ENCODE measurements at regions not wholly inside any gene's neighbourhood (a gene's known extent, or its start where the extent isn't known, plus 50 kb on each side); places are given as distances from the start of the nearest gene placed in this dataset.

DNA sequence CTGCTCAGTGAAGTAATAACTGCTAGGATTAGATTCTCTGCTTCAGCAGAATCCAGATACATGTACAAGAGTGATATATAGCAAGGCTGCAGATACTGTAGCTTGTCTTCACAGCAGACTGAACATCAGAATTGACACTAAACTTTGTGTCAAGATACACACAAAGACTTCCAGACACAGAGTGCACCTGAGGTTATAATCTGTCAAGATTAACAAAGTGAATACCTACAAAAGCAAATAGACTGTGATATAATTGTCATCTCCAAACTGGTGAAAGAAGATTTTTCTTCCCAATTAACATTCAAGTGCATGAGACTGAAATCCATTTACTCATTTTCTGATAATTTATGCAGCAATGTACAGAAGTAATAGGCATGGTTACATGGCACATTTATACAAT lies 2266.5 kb upstream of the WWC1 start:
- no peak for TF ChIP-seq POLR2A (IDR thresholded peaks at IDR 0.05; ENCODE audit: low read length)
- no peak for TF ChIP-seq GATA1 (IDR thresholded peaks at IDR 0.05; ENCODE audit: low read depth, low read length)
- DNase-seq = no peak

DNA sequence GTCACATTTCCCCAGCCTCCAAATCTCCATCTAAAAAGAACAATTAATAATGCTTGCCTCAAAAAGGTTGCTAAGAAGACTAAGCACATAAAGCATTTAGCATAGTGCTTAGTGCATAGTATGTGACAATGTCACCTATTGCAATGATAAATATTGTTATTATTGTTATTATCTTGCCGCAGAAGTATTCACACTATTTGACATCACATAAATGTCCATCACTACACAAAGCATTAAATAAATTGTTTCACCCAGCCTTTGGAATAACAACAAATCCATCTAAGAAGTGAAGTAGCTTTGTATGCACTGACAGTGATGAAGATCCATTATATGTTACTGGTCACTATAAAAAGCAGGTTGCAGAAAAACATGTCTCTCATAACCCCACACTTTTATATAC lies 2263.9 kb upstream of the WWC1 start:
- DNase-seq = no peak
- no peak for TF ChIP-seq POLR2A (IDR thresholded peaks at IDR 0.05; ENCODE audit: low read length)

DNA sequence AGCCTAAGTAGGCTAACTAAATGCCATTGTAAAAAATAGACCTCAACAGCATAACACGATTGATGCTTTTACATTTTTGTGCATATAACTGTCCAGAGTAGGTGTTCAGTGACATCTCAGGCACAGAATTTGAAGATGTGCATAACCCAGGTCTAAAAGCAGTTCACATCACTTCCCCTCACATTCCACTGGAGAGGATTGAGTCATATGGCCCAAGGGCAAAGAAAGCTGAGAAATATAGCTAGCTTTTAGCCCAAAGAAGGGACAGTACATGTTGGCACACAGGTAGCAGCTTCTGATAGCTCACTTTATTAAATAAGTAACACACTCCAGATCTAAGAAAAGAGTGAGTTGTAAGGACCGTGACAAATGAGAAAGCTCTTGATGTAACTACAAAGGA lies 2259.5 kb upstream of the WWC1 start:
- TF ChIP-seq POLR2A (IDR thresholded peaks at IDR 0.05; ENCODE audit: low read length) (no peak), GATA1 (IDR thresholded peaks at IDR 0.05; ENCODE audit: low read depth, low read length) (no peak)
- no peak for DNase-seq

DNA sequence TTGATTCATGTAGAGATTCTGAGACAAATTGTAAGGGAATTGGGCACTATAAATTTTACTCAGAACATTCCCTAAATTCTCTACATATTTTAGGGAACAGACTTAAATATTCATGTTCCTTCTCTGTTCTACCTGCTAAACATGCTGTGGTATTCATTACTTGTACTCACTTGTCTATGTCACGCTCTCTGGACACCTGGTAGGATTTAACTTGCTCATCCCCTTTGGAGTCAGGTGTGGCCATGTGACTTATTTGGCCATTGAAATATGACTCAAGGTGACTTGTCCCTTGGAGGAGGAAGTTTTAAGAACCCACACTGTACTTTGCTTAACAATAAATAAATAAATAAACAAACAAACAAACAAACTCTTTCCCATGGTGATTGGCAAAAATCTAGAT lies 2258.8 kb upstream of the WWC1 start:
- DNase-seq = no peak
- no peak for TF ChIP-seq POLR2A (IDR thresholded peaks at IDR 0.05; ENCODE audit: low read length)

DNA sequence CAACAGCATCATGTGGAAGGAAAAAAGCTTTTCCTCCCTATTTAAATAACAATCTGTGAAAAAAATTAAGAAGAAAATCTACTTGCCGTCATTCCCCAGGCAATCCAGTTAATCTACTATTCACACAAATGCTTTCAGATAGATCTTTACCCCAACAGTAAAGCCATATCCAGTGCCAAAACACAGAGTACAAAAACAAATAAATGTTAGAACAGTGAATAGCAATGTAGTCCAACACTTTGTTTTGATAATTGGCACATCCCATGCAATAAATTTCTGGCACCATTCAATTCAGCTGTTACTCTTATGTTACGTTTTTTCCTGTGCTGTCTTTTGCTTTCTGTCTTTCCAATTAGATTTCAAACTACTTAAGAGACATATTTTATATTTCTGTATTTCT lies 2245.5 kb upstream of the WWC1 start:
- TF ChIP-seq GATA1 (IDR thresholded peaks at IDR 0.05; ENCODE audit: low read depth, low read length) = no peak
- TF ChIP-seq POLR2A (IDR thresholded peaks at IDR 0.05; ENCODE audit: low read length) = no peak
- DNase-seq = no peak

DNA sequence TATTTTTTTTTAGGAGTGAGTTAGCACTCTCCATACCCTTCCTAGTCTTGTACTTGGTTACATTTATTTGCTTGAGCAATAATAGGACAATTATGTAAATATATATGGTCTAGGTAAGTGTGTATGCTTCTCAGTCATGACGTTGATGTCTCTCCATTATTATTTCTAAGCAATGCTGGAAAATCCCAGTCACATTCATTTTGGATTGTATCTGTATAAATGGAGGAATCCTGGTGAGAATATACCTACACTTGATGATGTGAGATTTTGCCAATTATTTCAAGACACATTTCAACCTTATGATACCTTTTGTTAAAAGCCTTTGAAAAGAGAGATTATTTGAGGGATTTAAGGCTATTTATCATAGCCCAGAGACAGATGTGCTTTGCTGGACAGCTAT lies 2244.5 kb upstream of the WWC1 start:
- no peak for DNase-seq
- TF ChIP-seq GATA1 (IDR thresholded peaks at IDR 0.05; ENCODE audit: low read depth, low read length) = no peak
- TF ChIP-seq POLR2A (IDR thresholded peaks at IDR 0.05; ENCODE audit: low read length) = no peak

DNA sequence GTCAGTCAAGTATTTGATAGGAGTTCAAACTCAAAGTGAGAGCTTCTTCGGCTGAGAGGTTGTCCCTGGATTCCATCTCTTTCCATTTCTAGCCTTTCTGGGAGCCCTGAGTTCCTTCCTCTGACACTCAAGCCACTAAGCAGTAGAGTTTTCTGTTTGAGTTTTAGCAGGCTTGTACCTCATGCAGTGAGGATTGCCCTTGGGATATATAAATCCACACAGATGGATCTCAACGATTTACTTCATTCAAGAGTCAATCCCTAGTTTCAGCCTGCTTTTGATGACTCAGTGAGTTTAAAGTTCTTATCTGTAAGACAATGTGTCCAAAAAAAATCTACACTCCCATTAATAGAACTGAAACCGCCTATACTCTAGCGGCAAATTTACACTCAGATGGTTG lies 2240.9 kb upstream of the WWC1 start:
- TF ChIP-seq GATA1 (IDR thresholded peaks at IDR 0.05; ENCODE audit: low read depth, low read length) (no peak), POLR2A (IDR thresholded peaks at IDR 0.05; ENCODE audit: low read length) (no peak)
- DNase-seq = no peak

DNA sequence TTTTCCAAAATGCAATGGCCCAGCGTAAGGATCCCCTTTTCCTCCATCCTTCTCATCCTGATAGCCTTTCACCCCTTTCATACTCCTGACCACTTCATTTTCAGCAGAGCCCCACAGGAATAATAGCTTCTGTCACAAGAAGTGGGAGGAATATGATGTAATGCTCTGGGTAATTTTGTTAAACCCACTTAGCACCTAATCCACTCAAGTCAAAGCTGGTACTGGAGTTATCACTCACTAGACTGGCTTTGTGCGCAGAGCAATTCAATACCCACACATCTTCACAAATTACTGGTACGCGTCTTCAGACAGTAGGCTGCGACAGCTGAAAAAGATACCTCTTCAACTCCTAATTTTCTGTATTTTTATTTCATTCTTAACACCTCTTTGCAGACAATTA lies 2232.8 kb upstream of the WWC1 start:
- no peak for TF ChIP-seq GATA1 (IDR thresholded peaks at IDR 0.05; ENCODE audit: low read depth, low read length)
- TF ChIP-seq POLR2A (IDR thresholded peaks at IDR 0.05; ENCODE audit: low read length) = no peak
- DNase-seq = no peak

DNA sequence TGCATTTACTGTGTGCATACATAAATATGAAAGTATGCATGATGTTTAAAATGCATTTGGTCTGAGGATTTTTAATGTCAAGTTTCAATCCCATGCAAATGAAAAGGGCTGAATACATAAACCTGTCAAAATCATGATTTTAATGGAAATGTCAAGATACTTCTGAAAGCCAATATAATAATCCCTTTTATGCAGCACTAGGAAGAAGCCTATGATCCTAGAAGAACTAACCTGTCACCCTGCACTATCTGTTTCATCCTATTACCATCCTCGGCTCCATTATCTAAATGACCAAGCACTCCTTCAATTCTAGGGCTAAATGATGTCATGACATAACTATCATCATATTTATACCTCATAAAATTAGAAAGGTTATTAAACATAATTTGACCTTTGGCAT lies 2229.4 kb upstream of the WWC1 start:
- TF ChIP-seq GATA1 (IDR thresholded peaks at IDR 0.05; ENCODE audit: low read depth, low read length) (no peak), POLR2A (IDR thresholded peaks at IDR 0.05; ENCODE audit: low read length) (no peak)

DNA sequence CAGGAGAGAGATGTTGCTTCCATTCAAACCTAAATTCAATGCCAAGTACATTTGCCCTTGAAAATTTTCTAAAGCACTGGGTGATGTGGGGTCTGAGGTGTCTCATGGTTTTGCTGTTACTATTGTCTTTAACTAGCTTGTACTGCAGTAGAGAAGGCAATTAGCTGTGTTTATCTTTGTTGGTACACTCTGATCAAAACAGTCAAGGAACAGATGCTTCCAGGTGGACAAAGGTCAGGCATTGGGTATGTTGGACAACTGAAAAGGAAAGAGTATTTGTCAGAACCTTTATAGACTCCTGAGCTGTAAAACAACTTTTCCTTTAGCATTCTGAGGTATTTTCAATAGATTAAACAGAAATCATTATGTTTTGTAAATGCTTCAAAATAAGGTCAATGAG lies 2228.7 kb upstream of the WWC1 start:
- DNase-seq = no peak
- TF ChIP-seq GATA1 (IDR thresholded peaks at IDR 0.05; ENCODE audit: low read depth, low read length) (no peak), POLR2A (IDR thresholded peaks at IDR 0.05; ENCODE audit: low read length) (no peak)

More for the DNA sequence above, 2229.4 kb upstream of the WWC1 start:
- DNase-seq = no peak

DNA sequence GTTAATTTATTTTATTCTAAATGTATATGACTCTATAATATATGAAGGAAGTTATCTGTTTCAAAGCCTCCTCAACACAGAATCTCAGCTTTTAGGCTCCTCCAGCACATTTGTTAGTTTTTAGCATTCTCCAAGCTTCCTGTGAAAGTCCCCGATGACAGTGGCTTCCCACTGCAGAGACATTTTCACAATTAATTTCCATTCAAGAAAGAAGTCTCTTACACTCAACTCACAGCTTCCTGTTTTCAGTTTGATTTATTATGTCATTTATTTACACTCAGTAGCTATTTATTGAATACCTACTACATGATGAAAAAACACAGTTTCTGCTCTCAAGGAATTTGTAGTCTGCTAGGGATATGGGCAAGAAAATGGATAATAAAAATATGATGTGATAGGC lies 2228.2 kb upstream of the WWC1 start:
- TF ChIP-seq GATA1 (IDR thresholded peaks at IDR 0.05; ENCODE audit: low read depth, low read length) (no peak), POLR2A (IDR thresholded peaks at IDR 0.05; ENCODE audit: low read length) (no peak)
- no peak for DNase-seq

DNA sequence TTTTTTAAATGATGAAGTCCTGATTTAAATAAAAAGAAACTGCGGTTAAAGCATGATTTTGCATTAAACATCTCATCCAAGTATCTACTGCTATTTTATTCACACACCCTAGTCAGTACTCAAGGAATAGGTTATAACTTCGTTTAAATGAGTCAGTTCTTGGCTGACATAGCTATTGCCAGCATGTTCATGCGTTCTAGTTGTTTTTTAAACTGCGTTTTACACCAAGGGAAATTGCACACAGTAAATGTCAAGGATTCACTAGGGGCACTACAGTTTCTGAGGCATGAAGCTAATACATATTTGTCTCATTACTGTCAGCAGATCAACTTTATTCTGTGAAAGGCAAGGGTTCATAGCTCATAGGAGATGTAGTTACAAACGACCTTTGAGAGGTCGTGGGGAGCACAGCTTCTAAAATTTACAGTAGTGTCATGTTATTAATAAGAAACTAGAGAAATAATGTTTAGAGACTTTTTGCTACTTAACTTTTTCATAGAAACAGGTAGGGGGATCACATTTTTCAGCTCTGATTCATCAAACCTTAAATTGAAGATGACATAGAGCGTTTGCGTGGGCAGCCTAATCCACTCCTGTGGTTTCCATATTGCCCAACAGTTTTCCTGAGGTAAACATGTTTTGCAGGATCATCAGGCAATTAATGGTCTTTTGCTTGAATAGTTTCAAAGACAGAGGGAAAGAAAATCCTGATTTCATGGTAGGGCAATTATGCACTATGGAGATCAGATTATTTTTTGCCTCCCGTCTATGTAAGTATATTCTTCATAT lies 2222.7 kb upstream of the WWC1 start:
- no peak for DNase-seq
- no peak for TF ChIP-seq GATA1 (IDR thresholded peaks at IDR 0.05; ENCODE audit: low read depth, low read length)
- TF ChIP-seq POLR2A (IDR thresholded peaks at IDR 0.05; ENCODE audit: low read length) = no peak

DNA sequence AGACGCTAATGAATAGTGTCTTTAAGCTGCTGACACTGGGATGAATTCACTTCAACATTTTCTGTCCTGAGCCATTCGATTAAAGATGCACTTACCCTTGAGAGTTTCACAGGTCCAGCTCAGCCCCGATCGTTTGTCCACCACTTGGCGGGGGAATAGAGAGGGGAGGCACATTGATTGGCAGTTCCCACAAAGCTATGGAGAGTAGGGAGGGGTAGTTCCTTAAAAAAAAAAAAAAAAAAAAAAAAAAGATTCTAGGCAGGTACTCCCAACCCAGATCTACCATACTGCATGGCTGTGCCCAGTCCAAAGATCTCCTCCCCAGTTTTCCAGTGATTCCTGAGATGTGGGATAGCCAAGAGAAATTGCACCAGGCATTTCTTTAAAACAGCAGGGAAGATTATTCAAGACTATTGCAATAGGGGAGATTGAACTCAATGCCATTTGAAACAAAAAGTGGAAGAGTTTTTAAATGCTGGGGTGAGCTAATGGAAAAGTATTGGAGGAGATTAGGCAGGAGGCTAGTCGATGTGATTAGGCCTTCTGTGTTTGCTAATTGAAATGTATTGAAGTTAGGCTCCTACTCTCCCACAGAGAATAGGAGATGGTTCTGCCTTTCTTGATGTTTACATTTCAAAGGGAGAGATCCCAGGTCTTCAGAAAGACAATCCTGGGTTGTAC lies 2217.4 kb upstream of the WWC1 start:
- no peak for DNase-seq
- TF ChIP-seq POLR2A (IDR thresholded peaks at IDR 0.05; ENCODE audit: low read length) = no peak
- no peak for TF ChIP-seq GATA1 (IDR thresholded peaks at IDR 0.05; ENCODE audit: low read depth, low read length)

DNA sequence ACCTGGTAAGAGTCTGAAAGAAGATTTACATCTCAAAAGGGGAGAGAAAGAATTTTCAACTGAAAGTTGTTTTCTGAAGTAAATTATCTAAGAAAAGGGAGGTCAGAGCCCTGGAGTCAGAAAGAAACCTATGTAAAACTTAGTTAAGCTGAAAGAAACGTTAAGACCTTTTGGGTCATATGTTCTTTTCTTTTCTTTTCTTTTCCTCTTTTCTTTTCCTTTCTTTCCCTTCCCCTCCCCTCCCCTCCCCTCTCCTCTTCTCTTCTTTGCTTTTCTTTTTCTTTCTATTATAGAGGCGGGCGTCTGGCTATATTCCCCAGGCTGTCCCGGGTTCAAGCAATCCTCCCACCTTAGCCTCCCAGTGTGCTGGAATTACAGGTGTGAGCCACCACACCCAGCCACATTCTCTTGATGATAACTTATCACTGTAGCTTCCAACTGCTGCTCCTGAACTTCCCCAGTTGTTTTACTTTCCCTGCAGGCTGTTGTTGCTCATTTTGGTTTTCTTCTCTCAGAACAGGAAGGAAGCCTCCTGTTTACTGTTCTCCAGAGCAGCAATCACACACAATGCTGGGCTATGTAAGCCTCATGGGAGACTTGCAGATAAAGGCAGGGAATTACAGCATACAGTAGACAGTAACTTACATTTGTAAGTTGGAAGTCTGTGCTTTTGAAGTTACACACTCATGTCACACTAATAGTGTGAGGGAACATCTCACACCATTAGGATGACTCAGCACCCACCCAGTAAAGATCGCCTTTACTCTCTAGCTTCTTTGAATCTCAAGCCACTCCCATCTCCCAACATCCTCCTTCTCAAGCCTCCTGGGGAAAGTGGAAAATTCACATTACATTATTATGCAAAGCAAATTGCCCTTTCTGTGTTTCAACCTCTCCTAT lies 2216.6 kb upstream of the WWC1 start:
- TF ChIP-seq GATA1 (IDR thresholded peaks at IDR 0.05; ENCODE audit: low read depth, low read length) = no peak
- TF ChIP-seq POLR2A (IDR thresholded peaks at IDR 0.05; ENCODE audit: low read length) = no peak
- DNase-seq = no peak
